Fibroblast of villous mesenchyme (primary cell): ENCODE measurements at regions not wholly inside any gene's neighbourhood (a gene's known extent, or its start where the extent isn't known, plus 50 kb on each side); places are given as distances from the start of the nearest gene placed in this dataset.

Experiments used
- DNase-seq: peaks from one replicate; pipeline ENCODE4 v3.0.0-alpha.2; 2010; ENCODE audit warnings: low read depth
- H3K4me3 ChIP-seq: 2 replicates; pipeline ENCODE4 v1.5.1; 2011; ENCODE audit warnings: low read depth, mild to moderate bottlenecking, low read length
- TF ChIP-seq, protein P1 (sequence below): IDR thresholded peaks from 2 replicates; pipeline ENCODE4 v1.5.1; 2012; ENCODE audit warnings: low read depth, mild to moderate bottlenecking, low read length; ENCODE audit not compliant: insufficient read depth

DNA sequence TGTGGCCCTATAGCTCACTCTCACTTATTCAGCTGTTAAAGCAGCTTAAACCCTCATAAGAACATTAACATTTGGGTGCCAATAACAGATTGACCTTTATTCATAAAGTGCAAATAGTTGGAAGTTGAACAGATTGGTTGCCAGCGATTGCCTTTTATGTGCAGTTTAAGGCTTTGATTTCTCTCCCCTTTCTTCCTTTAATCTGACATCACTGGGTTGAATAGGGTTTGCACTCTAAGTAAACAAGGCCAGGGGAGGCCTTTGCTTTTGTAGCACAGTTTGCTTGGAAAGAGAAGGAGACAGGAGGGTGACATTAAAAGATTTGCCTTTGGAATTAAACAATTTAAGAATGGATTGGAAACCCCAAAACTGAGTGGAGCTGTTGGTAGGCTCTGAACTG is 114.3 kb downstream of the NKX6-1 start:
- TF ChIP-seq, protein P1, sequence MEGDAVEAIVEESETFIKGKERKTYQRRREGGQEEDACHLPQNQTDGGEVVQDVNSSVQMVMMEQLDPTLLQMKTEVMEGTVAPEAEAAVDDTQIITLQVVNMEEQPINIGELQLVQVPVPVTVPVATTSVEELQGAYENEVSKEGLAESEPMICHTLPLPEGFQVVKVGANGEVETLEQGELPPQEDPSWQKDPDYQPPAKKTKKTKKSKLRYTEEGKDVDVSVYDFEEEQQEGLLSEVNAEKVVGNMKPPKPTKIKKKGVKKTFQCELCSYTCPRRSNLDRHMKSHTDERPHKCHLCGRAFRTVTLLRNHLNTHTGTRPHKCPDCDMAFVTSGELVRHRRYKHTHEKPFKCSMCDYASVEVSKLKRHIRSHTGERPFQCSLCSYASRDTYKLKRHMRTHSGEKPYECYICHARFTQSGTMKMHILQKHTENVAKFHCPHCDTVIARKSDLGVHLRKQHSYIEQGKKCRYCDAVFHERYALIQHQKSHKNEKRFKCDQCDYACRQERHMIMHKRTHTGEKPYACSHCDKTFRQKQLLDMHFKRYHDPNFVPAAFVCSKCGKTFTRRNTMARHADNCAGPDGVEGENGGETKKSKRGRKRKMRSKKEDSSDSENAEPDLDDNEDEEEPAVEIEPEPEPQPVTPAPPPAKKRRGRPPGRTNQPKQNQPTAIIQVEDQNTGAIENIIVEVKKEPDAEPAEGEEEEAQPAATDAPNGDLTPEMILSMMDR: no peak
- no peak for DNase-seq
- no peak overlapping the region for H3K4me3 ChIP-seq

DNA sequence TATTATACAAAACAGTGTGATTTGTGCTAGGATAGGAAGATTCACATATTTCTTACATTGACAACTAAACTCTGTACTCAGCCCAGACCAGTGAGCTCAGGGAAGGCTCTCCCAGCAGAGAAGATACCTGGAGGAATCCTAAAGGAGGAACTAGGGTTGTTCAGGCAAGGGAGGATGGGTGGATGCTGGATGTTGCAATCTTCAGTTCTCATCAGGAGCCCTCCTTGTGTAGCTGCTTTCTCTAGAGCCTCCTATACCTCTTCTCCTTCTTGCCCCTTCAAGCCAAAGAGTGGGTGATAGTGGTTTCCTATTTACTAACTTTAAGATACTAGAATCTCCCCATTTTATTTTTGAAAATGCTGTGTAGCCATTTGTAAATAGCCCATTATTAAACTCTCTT is 117.3 kb downstream of the NKX6-1 start:
- DNase-seq: no peak
- no peak overlapping the region for H3K4me3 ChIP-seq
- TF ChIP-seq, protein P1: no peak

DNA sequence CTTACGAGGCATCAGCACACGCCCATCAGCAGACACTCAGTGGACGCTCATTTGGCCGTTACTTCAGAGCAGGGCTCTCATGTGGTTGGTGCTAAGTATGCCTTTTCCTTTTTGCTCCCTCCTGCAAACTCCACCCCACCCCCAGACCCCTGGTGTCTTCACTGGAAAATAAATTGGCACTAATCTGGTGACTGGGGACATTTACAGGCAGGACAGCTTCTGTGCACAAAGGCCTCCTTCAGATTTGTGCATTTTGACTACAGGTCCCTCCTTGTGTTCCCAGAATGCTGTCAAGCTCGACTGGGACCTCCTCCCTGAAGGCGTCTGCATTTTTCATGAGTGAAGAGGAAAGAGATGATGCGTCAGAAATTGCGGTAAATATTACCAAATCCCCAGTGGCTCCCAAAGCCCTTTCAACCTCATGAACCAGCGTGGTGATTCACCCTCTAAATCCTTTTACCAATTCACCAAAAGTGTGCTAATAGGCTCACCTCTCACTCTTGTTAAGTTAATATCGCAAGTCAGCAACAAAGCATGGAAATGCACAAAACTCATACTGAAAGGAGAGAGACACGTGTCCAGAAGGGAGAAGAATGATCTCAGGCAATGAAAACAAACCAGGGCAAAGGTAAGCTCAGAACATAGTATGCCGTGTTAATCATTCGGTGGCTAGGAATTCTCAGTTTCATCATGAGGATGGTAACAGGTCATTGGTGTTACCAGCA is 119.0 kb downstream of the NKX6-1 start:
- H3K4me3 ChIP-seq: no peak overlapping the region
- TF ChIP-seq, protein P1: no peak
- DNase-seq: no peak

DNA sequence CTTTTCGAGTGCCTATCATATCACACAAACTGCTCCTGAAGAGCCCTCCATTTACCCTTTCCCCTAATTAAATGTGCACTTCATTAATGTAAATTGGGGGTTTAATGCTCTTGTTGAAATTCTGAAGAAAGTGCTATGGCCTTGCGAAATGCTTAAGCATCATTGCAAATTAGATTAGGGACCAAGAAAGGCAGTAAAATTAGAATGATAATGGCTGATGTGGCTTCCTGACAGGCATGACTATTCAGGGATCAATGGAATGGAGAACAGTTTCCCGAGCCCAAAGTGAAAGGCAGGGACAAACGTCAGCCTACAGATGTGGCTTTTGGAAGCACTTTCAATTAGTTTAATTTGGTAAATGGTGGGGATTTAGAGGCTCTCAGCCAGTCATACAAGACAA is 120.1 kb downstream of the NKX6-1 start:
- no peak overlapping the region for H3K4me3 ChIP-seq
- DNase-seq: no peak
- TF ChIP-seq, protein P1: no peak

DNA sequence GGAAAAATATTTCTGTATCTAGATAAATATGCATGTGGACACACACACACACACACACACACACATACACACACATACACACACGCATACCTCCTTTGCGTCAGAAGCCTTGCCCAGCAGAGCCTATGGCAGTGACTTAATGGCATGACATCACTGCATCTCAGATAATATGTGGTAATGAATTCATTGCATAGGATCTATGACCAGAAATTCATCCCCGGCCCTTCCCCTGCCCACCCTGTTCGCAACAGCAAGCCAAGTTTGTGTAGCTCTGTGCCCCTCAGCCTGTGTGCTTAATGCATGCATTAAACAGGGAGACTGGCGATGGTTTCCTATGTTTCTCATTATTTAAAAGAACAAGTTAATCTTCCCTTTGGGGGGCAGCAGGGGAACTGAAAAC is 120.7 kb downstream of the NKX6-1 start:
- DNase-seq: no peak
- H3K4me3 ChIP-seq: no peak overlapping the region
- TF ChIP-seq, protein P1: no peak

DNA sequence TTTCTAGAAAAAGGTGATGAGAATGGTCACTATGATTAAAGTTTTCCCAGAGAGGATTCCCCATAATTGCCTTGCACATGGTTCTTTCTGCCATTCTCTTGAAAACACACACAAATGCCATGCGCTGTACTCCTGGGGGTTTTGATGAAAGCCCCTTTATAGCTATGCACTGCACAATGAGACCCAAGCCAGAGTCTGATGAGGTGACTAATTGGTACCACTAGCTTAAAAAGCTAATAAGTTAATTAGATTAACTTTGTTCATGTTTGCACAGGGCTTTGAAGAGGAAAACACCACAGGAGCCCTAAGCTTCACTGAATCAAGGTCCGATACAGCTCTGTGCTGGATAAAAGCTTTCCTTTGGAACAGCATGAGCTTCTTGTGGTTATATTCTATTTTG is 132.2 kb downstream of the NKX6-1 start:
- no peak overlapping the region for H3K4me3 ChIP-seq
- TF ChIP-seq, protein P1: no peak
- no peak for DNase-seq

DNA sequence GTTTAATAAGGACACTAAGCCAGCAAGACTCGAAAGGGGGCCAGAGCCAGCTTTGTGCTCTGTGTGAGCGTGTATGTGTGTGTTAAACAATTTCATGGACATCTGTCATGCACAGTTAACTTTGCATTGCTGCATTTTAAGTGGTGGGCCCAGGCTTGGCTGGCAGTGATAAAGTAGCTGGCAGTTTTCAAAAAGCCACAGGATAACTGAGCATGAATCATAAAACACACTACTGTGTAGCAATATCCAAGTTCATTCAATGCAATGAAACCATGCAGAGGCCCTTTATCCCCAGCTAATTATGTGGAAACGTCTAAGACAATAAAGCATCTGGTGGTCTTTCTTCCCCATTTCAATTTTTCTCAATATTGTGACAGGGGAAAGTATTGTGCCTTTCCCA is 132.9 kb downstream of the NKX6-1 start:
- no peak for DNase-seq
- H3K4me3 ChIP-seq: no peak overlapping the region
- TF ChIP-seq, protein P1: no peak
